OCI-LY7 (cell line): ENCODE measurements at regions not wholly inside any gene's neighbourhood (a gene's known extent, or its start where the extent isn't known, plus 50 kb on each side); places are given as distances from the start of the nearest gene placed in this dataset.

ENCODE experiments used
- EZH2phosphoT487 ChIP-seq: fragments of 200-600 bp; sonication (generic); IDR thresholded peaks from 2 replicates; pipeline ENCODE4 v1.6.1; 2018; ENCODE audit warnings: low read depth, borderline replicate concordance, mild to moderate bottlenecking, mixed run types, antibody characterized with exemption, low read length, moderate library complexity, mixed read lengths
- TF ChIP-seq, protein P1 (sequence below): fragments of 200-600 bp; sonication (generic); conservative IDR thresholded peaks from 2 replicates; pipeline ENCODE4 v1.5.1; 2014; ENCODE audit warnings: mild to moderate bottlenecking, antibody characterized with exemption, low read length, moderate library complexity, mixed read lengths

DNA sequence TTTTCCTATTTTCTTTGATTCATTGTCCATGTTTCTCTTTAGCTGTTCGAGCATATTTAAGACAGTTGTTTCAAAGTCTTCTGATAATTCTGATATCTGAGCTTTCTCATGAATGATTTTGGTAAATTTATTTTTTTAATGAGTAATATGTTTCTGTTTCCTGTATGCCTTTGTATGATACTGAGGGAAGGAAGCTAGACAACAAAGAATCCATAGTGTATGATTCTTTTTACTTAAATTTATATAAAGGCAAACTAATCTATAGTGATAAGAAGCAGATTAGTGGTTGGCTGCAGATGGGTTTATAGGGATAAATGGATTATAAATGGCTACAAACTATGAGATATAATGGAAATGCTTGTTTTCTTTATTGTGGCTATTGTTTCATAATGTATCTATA is 352.7 kb upstream of the CDH2 start:
- TF ChIP-seq, protein P1, sequence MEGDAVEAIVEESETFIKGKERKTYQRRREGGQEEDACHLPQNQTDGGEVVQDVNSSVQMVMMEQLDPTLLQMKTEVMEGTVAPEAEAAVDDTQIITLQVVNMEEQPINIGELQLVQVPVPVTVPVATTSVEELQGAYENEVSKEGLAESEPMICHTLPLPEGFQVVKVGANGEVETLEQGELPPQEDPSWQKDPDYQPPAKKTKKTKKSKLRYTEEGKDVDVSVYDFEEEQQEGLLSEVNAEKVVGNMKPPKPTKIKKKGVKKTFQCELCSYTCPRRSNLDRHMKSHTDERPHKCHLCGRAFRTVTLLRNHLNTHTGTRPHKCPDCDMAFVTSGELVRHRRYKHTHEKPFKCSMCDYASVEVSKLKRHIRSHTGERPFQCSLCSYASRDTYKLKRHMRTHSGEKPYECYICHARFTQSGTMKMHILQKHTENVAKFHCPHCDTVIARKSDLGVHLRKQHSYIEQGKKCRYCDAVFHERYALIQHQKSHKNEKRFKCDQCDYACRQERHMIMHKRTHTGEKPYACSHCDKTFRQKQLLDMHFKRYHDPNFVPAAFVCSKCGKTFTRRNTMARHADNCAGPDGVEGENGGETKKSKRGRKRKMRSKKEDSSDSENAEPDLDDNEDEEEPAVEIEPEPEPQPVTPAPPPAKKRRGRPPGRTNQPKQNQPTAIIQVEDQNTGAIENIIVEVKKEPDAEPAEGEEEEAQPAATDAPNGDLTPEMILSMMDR = no peak
- TF ChIP-seq EZH2phosphoT487 = no peak
